Liver (tissue), 7 donors: ENCODE measurements at regions not wholly inside any gene's neighbourhood (a gene's known extent, or its start where the extent isn't known, plus 50 kb on each side); places are given as distances from the start of the nearest gene placed in this dataset.

Experiments
- DNase-seq: peaks from one replicate; pipeline ENCODE4 v3.0.0-alpha.2; 2017; ENCODE audit warnings: low spot score
- H3K27ac ChIP-seq, 2 donors: one replicate each; pipeline ENCODE4 v1.7.0; 2013; ENCODE audit warnings: inconsistent platforms in 2 of 2, low read length in 2 of 2, control low read depth in 1 of 2, low read depth in 1 of 2, mild to moderate bottlenecking in 1 of 2
- H3K27me3 ChIP-seq, 4 donors: one replicate each; pipeline versions ENCODE4 v1.6.1 to v1.7.0; 2013; ENCODE audit warnings: low read length in 3 of 4, inconsistent platforms in 1 of 4, mild to moderate bottlenecking in 1 of 4, moderate library complexity in 1 of 4; ENCODE audit not compliant: control insufficient read depth in 4 of 4, insufficient read depth in 4 of 4
- H3K36me3 ChIP-seq, 4 donors: one replicate each; pipeline versions ENCODE4 v1.6.1 to v1.7.0; 2013; ENCODE audit warnings: low read length in 3 of 4, mild to moderate bottlenecking in 3 of 4, low read depth in 1 of 4, moderate library complexity in 1 of 4; ENCODE audit not compliant: control insufficient read depth in 4 of 4, insufficient read depth in 3 of 4
- H3K4me1 ChIP-seq, 4 donors: one replicate each; pipeline versions ENCODE4 v1.6.1 to v1.7.0; 2013; ENCODE audit warnings: low read length in 3 of 4, mild to moderate bottlenecking in 3 of 4, moderate library complexity in 1 of 4; ENCODE audit not compliant: control insufficient read depth in 4 of 4, insufficient read depth in 4 of 4
- H3K4me3 ChIP-seq, 3 donors: one replicate each; pipeline versions ENCODE4 v1.6.1 to v1.7.0; 2013; ENCODE audit warnings: low read length in 3 of 3, control low read depth in 1 of 3, low read depth in 1 of 3, mild to moderate bottlenecking in 1 of 3
- H3K9ac ChIP-seq, 2 donors: one replicate each; pipeline ENCODE4 v1.7.0; 2013; ENCODE audit warnings: low read length in 2 of 2, mild to moderate bottlenecking in 2 of 2, moderate library complexity in 2 of 2, control low read depth in 1 of 2, low read depth in 1 of 2
- H3K9me3 ChIP-seq, 4 donors: one replicate each; pipeline versions ENCODE4 v1.6.1 to v1.7.0; 2013; ENCODE audit warnings: low read length in 3 of 4; ENCODE audit not compliant: control insufficient read depth in 4 of 4
- EGR1 ChIP-seq, 2 donors: IDR thresholded peaks; 2 replicates each; pipeline ENCODE4 v1.6.1; 2016 to 2018; ENCODE audit warnings: antibody characterized with exemption in 2 of 2, low read depth in 2 of 2
- FOXA1 ChIP-seq: IDR thresholded peaks from 2 replicates; pipeline ENCODE4 v1.6.1; 2016; ENCODE audit warnings: antibody characterized with exemption
- FOXA2 ChIP-seq: IDR thresholded peaks from 2 replicates; pipeline ENCODE4 v1.6.1; 2016; ENCODE audit warnings: antibody characterized with exemption
- GABPA ChIP-seq, 2 donors: IDR thresholded peaks in 1 of 2; conservative IDR thresholded peaks in 1 of 2; 2 replicates each; pipeline ENCODE4 v1.6.1; 2016; ENCODE audit warnings: antibody characterized with exemption in 2 of 2, mild to moderate bottlenecking in 1 of 2, moderate library complexity in 1 of 2
- HNF4A ChIP-seq, 2 donors: conservative IDR thresholded peaks; 2 replicates each; pipeline ENCODE4 v1.6.1; 2016; ENCODE audit warnings: antibody characterized with exemption in 2 of 2, mild to moderate bottlenecking in 2 of 2
- HNF4G ChIP-seq: IDR thresholded peaks from 2 replicates; pipeline ENCODE4 v1.6.1; 2016; ENCODE audit warnings: antibody characterized with exemption
- JUND ChIP-seq, 2 donors: IDR thresholded peaks; 2 replicates each; pipeline ENCODE4 v1.6.1; 2016; ENCODE audit warnings: antibody characterized with exemption in 2 of 2
- NR2F2 ChIP-seq: IDR thresholded peaks from 2 replicates; pipeline ENCODE4 v1.6.1; 2016; ENCODE audit warnings: antibody characterized with exemption
- RXRA ChIP-seq, 2 donors: IDR thresholded peaks; 2 replicates each; pipeline ENCODE4 v1.6.1; 2017 to 2018; ENCODE audit warnings: antibody characterized with exemption in 2 of 2, mild to moderate bottlenecking in 1 of 2
- SP1 ChIP-seq: IDR thresholded peaks from 2 replicates; pipeline ENCODE4 v1.6.1; 2018; ENCODE audit warnings: antibody characterized with exemption, mild to moderate bottlenecking
- YY1 ChIP-seq: IDR thresholded peaks from 2 replicates; pipeline ENCODE4 v1.6.1; 2016; ENCODE audit warnings: antibody characterized with exemption, mild to moderate bottlenecking
- WGBS: extraction: QIAGEN DNeasy Blood & Tissue Kit; methylation state at CpG from one replicate; pipeline ENCODE4 v1.1.7; 2013; 5-methylcytosine and 5-hydroxymethylcytosine counted together
- TF ChIP-seq, protein P1 (sequence below): IDR thresholded peaks from 2 replicates; pipeline ENCODE4 v1.6.1; 2016; ENCODE audit warnings: antibody characterized with exemption
- TF ChIP-seq, protein P2 (sequence below): IDR thresholded peaks from 2 replicates; pipeline ENCODE4 v1.6.1; 2016; ENCODE audit warnings: antibody characterized with exemption, mild to moderate bottlenecking
- TF ChIP-seq, protein P3 (sequence below): IDR thresholded peaks from 2 replicates; pipeline ENCODE4 v1.6.1; 2016; ENCODE audit warnings: antibody characterized with exemption
- TF ChIP-seq, protein P4 (sequence below): IDR thresholded peaks from 2 replicates; pipeline ENCODE4 v1.6.1; 2016; ENCODE audit warnings: antibody characterized with exemption
- donor health status: healthy.
- donor health status: healthy.
- donor health status: healthy.
- donor health status: healthy.

DNA sequence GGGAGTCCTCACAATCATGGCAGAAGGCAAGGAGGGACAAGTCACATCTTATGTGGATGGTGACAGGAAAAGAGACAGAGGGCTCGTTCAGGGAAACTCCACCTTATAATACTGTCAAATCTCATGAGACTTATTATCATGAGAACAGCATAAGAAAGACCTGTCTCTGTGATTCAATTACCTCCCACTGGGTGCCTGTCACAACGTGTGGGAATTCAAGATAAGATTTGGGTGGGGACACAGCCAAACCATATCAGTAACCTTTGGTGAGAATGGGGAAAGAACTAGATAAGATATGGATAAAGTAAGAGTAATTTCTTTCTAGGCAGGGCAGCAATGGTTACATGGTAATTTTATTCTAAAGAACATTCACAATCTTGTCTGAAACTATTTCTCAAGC is 344.9 kb upstream of the KLF12 start:
- Histone ChIP-seq H3K4me1 (no peaks in the 10 kb centered on the region), H3K9me3 (no peaks in the 10 kb centered on the region), H3K4me3 (no peak overlapping the region), H3K9ac (no peak overlapping the region), H3K27ac (no peak overlapping the region), H3K36me3 (no peaks in the 10 kb centered on the region), H3K27me3 (no peaks in the 10 kb centered on the region)
- WGBS: 36% methylated on average over 2 of the region's 2 CpGs
- TF ChIP-seq, protein P1, sequence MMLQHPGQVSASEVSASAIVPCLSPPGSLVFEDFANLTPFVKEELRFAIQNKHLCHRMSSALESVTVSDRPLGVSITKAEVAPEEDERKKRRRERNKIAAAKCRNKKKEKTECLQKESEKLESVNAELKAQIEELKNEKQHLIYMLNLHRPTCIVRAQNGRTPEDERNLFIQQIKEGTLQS: no peak
- TF ChIP-seq SP1: no peak
- TF ChIP-seq, protein P2, sequence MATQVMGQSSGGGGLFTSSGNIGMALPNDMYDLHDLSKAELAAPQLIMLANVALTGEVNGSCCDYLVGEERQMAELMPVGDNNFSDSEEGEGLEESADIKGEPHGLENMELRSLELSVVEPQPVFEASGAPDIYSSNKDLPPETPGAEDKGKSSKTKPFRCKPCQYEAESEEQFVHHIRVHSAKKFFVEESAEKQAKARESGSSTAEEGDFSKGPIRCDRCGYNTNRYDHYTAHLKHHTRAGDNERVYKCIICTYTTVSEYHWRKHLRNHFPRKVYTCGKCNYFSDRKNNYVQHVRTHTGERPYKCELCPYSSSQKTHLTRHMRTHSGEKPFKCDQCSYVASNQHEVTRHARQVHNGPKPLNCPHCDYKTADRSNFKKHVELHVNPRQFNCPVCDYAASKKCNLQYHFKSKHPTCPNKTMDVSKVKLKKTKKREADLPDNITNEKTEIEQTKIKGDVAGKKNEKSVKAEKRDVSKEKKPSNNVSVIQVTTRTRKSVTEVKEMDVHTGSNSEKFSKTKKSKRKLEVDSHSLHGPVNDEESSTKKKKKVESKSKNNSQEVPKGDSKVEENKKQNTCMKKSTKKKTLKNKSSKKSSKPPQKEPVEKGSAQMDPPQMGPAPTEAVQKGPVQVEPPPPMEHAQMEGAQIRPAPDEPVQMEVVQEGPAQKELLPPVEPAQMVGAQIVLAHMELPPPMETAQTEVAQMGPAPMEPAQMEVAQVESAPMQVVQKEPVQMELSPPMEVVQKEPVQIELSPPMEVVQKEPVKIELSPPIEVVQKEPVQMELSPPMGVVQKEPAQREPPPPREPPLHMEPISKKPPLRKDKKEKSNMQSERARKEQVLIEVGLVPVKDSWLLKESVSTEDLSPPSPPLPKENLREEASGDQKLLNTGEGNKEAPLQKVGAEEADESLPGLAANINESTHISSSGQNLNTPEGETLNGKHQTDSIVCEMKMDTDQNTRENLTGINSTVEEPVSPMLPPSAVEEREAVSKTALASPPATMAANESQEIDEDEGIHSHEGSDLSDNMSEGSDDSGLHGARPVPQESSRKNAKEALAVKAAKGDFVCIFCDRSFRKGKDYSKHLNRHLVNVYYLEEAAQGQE: no peak
- no peak for DNase-seq

DNA sequence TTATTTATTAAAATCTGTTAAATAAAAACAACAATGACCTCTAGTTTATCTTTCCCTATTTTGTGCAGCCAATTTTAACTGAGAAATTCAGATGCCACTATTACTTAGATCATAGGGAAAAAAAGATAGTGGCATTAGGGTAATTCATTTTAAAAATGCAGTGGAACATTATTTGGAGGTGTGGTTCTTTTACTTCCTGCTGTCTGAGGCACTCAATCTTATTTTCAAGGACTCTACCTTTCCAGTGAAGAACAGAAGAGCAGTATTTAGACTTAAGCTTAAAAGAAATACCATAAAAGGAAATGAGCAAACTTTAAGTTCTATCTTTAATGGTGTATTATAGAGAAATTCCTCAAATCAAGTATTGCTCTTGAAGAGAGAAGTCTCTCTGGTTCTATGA is 342.6 kb upstream of the KLF12 start:
- Histone ChIP-seq H3K36me3 (no peaks in the 10 kb centered on the region), H3K9me3 (no peaks in the 10 kb centered on the region), H3K27ac (no peak overlapping the region), H3K9ac (no peak overlapping the region), H3K4me3 (no peak overlapping the region), H3K4me1 (no peaks in the 10 kb centered on the region), H3K27me3 (no peaks in the 10 kb centered on the region)
- DNase-seq: no peak
- TF ChIP-seq FOXA1 (no peak), JUND (IDR thresholded peaks at IDR 0.05) (no peak), HNF4G (no peak), RXRA (IDR thresholded peaks at IDR 0.05) (no peak), HNF4A (conservative IDR thresholded peaks at IDR 0.05) (no peak), NR2F2 (no peak), EGR1 (IDR thresholded peaks at IDR 0.05; ENCODE audit: low read depth in 2 of 2) (no peak), YY1 (no peak), GABPA (IDR thresholded peaks at IDR 0.05 in 1 of 2, conservative IDR thresholded peaks at IDR 0.05 in 1 of 2) (no peak), FOXA2 (no peak)
- TF ChIP-seq, protein P1: no peak
- TF ChIP-seq, protein P3, sequence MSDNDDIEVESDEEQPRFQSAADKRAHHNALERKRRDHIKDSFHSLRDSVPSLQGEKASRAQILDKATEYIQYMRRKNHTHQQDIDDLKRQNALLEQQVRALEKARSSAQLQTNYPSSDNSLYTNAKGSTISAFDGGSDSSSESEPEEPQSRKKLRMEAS: no peak
- TF ChIP-seq, protein P2: no peak
- TF ChIP-seq, protein P4, sequence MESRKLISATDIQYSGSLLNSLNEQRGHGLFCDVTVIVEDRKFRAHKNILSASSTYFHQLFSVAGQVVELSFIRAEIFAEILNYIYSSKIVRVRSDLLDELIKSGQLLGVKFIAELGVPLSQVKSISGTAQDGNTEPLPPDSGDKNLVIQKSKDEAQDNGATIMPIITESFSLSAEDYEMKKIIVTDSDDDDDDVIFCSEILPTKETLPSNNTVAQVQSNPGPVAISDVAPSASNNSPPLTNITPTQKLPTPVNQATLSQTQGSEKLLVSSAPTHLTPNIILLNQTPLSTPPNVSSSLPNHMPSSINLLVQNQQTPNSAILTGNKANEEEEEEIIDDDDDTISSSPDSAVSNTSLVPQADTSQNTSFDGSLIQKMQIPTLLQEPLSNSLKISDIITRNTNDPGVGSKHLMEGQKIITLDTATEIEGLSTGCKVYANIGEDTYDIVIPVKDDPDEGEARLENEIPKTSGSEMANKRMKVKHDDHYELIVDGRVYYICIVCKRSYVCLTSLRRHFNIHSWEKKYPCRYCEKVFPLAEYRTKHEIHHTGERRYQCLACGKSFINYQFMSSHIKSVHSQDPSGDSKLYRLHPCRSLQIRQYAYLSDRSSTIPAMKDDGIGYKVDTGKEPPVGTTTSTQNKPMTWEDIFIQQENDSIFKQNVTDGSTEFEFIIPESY: no peak
